ENCODE measurements at regions not wholly inside any gene's neighbourhood (a gene's known extent, or its start where the extent isn't known, plus 50 kb on each side); places are given as distances from the start of the nearest gene placed in this dataset.

DNA sequence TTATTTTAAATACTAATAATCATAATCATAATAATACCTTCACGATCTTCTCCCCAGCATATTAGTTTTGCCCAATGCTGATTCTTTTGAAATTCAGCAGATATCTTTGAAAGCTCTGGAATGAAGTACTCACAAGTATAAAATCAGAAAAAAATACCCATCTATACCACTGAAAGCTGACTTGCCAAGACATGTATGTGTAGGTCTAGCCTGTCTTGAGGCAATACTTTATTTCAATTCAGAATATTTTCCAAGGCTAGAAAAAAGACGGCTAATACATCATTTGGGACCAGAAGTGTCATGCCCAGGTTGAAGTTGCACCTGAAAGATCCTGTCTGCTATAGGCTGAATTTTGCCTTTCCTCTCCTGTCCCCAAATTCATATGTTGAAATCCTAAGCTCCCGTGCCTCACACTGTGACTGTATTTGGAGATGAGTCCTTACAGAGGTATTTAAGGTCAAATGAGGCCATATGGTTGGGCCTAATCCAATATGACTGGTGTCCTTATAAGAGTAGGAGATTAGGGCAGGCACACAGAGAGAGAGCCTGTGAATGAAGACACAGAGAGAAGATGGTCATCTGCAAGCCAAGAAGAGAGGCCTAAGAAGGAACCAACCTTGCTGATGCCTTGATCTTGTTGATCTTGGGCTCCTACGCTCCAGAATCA, 255.9 kb upstream of the CMC1 start:
- WGBS, 5 donors, result 79 to 95% (median 85%) methylated on average over 4 of the region's 4 CpGs
- H3K4me1 ChIP-seq, result no peaks in the 10 kb centered on the region
- no peak overlapping the region for H3K27ac ChIP-seq
- H3K9me3 ChIP-seq, result no peaks in the 10 kb centered on the region
- H3K36me3 ChIP-seq, result no peaks in the 10 kb centered on the region
- TF ChIP-seq, protein P1, sequence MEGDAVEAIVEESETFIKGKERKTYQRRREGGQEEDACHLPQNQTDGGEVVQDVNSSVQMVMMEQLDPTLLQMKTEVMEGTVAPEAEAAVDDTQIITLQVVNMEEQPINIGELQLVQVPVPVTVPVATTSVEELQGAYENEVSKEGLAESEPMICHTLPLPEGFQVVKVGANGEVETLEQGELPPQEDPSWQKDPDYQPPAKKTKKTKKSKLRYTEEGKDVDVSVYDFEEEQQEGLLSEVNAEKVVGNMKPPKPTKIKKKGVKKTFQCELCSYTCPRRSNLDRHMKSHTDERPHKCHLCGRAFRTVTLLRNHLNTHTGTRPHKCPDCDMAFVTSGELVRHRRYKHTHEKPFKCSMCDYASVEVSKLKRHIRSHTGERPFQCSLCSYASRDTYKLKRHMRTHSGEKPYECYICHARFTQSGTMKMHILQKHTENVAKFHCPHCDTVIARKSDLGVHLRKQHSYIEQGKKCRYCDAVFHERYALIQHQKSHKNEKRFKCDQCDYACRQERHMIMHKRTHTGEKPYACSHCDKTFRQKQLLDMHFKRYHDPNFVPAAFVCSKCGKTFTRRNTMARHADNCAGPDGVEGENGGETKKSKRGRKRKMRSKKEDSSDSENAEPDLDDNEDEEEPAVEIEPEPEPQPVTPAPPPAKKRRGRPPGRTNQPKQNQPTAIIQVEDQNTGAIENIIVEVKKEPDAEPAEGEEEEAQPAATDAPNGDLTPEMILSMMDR (IDR thresholded peaks at IDR 0.05 in 8 of 11, conservative IDR thresholded peaks at IDR 0.05 in 3 of 11), result no peak
- TF ChIP-seq POLR2A (IDR thresholded peaks at IDR 0.05) (no peak), POLR2AphosphoS5 (IDR thresholded peaks at IDR 0.05) (no peak)
- H3K4me3 ChIP-seq, result no peak overlapping the region
- H3K27me3 ChIP-seq (replicated peaks in 1 of 7), result no peaks in the 10 kb centered on the region
- no peak for DNase-seq
- intact Hi-C loops (cut with DNase I; ENCODE audit: low total_unique reads), result no loop called here

DNA sequence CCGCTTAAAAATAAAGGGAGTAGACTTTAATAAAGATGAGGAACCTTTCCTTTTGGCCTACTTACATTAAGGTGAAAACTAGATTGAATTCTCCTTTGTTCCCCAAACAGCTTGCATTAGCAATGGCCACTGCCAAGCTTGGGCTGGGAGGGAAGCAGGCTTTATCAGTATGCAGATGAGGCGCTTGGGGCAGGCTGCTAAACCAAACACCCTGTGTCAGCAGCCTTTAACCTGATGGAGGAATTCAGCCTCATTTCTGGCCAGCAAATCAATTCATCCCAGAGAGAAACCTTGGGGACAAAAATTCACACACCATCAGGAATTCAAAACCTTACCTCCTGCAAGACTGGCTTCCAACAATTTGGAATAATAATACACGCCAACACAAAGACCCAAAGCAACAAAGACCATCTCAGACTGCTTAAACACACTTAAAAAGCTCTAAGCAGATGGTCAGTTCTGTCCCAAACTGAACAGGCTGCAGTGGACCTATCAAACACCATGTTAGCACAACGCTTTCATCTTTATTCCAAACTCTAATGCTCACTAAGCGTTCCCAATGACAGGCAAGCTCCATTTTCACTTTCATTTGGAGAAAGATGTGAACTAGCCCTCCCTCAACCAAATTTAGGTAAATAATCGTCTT, 255.1 kb upstream of the CMC1 start:
- Histone ChIP-seq H3K4me3 (no peak overlapping the region), H3K9me3 (no peaks in the 10 kb centered on the region), H3K27ac (no peak overlapping the region), H3K36me3 (no peaks in the 10 kb centered on the region), H3K27me3 (replicated peaks in 1 of 7) (no peaks in the 10 kb centered on the region), H3K4me1 (no peaks in the 10 kb centered on the region)
- no peak for DNase-seq
- intact Hi-C loops (cut with DNase I; ENCODE audit: low total_unique reads), result no loop called here
- TF ChIP-seq, protein P1 (IDR thresholded peaks at IDR 0.05 in 8 of 11, conservative IDR thresholded peaks at IDR 0.05 in 3 of 11), result no peak
- no peak for TF ChIP-seq POLR2AphosphoS5 (IDR thresholded peaks at IDR 0.05)
- TF ChIP-seq POLR2A (IDR thresholded peaks at IDR 0.05), result no peak
- 78 to 89% (median 81%) methylated on average over 6 of the region's 6 CpGs for WGBS, 5 donors

DNA sequence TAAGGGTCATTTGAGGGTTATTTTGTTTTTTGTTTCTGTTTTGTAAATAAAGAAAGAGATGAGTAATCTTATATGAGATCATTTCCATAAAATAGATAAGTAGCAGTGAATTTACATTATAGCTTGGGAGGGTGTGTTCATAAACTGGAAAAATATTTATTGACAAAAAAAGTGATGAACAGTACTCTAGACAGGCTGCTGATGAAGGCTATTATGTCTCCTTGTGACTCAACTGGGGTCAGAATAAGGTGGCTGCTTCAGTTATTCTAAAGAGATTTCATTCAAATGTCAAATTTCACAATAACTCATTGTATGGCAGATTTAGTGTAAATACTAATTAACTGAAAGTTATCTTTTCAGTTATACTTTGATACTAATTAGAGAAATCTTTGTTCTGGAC, 251.1 kb upstream of the CMC1 start:
- Histone ChIP-seq H3K4me3 (no peak overlapping the region), H3K27me3 (replicated peaks in 1 of 7) (no peaks in the 10 kb centered on the region), H3K36me3 (no peaks in the 10 kb centered on the region), H3K9me3 (no peaks in the 10 kb centered on the region), H3K27ac (no peak overlapping the region), H3K4me1 (no peaks in the 10 kb centered on the region)
- intact Hi-C loops (cut with DNase I; ENCODE audit: low total_unique reads), result no loop called here
- DNase-seq, result no peak
- TF ChIP-seq POLR2AphosphoS5 (IDR thresholded peaks at IDR 0.05) (no peak), POLR2A (IDR thresholded peaks at IDR 0.05) (no peak)
- TF ChIP-seq, protein P1 (IDR thresholded peaks at IDR 0.05 in 8 of 11, conservative IDR thresholded peaks at IDR 0.05 in 3 of 11), result no peak

- H3K9me3 ChIP-seq, result no peaks in the 10 kb centered on the region
- H3K4me3 ChIP-seq, result no peak overlapping the region
- no peak for DNase-seq
- H3K4me1 ChIP-seq, result no peaks in the 10 kb centered on the region
- H3K27me3 ChIP-seq (replicated peaks in 1 of 7), result no peaks in the 10 kb centered on the region
- TF ChIP-seq POLR2A (IDR thresholded peaks at IDR 0.05) (no peak), POLR2AphosphoS5 (IDR thresholded peaks at IDR 0.05) (no peak)
- TF ChIP-seq, protein P1 (IDR thresholded peaks at IDR 0.05 in 8 of 11, conservative IDR thresholded peaks at IDR 0.05 in 3 of 11), result no peak
- intact Hi-C loops (cut with DNase I; ENCODE audit: low total_unique reads), result no loop called here
- H3K36me3 ChIP-seq, result no peaks in the 10 kb centered on the region
- H3K27ac ChIP-seq, result no peak overlapping the region
Observed at GRCh38 chr3:27990837-27991236, 250.6 kb upstream of the CMC1 start.
